Embryonic facial prominence (tissue), 1 donor: ENCODE measurements at regions not wholly inside any gene's neighbourhood (a gene's known extent, or its start where the extent isn't known, plus 50 kb on each side); places are given as distances from the start of the nearest gene placed in this dataset.

Experiments
- DNase-seq: peaks from one replicate; pipeline ENCODE4 v3.0.0-alpha.2; 2016; ENCODE audit errors: extremely low spot score

DNA sequence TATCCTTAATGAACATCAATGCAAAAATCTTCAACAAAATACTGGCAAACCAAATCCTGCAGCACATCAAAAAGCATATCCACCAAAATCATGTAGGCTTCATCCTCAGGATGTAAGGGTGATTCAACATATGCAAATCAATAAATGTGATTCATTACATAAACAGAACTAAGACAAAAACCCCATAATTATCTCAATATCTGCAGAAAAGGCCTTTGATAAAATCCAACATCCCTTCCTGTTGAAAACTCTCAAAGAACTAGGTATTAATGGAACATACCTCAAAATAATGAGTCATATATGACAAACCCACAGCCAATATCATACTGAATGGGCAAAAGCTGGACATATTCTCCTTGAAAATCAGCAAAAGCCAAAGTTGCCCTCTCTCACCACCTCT lies 54.6 kb upstream of the DEPDC1 start:
- DNase-seq = no peak

DNA sequence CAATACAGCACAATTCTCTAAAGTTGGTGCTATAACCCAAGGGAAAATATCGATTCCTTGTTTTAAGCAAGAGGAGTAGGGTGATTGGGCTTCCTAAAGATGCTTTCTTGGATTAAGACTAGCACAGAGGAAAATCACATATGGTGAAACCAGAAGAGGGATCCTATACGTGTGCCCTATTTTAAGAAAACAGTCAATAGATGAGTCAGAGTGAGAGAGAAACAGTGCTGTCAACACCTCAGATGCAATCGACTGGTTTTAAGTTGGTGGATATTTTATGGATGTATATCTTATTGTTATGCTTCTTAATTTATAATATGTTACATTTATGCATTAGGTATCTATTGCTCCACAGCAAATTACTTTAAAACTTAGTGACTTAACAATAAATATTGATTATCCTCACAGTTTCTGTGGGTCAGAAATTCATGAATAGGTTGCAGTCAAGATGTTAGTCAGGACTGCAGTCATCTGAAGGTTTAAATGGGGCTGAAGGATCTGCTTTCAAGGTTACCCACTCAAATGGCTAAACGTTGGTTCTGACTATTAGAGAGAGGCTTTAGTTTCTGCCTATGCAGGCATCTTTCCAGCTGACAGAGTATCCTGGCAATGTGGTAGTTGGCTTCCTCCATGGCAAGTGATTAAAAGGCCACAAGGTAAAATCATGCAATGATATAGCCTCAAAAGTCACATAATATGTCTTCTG lies 61.6 kb upstream of the DEPDC1 start:
- DNase-seq = no peak

DNA sequence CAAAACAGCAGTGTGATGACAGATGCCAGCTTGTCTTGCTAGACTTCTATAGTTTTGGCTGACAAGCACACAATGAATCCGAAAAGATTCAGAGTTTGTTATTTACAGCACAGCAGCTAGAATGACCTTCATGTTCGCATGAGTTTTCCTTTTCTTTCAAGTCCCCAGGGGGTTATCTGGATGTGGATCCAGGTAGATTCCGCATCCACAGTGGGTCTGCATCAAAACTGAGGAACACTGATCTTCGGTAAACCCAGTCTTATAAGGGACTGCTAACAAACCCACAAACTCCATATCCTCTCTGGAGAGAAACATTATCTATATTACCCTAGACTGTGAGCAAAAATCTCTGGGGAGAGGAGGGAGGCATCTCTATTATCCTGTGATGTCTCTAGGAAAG lies 69.0 kb upstream of the DEPDC1 start:
- no peak for DNase-seq

DNA sequence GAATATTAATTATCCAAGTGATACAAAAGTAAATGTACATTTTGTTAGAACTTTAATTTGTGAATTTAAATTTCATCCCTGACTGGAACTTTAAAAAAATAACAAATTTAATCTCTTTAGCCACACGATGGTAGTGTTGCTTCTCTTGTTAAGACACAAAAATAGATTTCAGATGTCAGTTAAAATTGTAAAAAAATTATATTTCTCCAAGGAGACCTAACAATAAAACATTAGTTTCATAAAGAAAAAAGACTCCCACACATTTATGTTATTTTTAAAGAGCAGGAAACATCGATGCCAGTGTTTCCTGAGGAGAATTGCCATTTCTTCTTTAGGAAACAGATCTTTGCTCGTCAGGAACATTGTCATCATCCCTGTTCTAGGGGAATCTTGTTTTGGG lies 74.0 kb upstream of the DEPDC1 start:
- peak; percentile 37 for DNase-seq

DNA sequence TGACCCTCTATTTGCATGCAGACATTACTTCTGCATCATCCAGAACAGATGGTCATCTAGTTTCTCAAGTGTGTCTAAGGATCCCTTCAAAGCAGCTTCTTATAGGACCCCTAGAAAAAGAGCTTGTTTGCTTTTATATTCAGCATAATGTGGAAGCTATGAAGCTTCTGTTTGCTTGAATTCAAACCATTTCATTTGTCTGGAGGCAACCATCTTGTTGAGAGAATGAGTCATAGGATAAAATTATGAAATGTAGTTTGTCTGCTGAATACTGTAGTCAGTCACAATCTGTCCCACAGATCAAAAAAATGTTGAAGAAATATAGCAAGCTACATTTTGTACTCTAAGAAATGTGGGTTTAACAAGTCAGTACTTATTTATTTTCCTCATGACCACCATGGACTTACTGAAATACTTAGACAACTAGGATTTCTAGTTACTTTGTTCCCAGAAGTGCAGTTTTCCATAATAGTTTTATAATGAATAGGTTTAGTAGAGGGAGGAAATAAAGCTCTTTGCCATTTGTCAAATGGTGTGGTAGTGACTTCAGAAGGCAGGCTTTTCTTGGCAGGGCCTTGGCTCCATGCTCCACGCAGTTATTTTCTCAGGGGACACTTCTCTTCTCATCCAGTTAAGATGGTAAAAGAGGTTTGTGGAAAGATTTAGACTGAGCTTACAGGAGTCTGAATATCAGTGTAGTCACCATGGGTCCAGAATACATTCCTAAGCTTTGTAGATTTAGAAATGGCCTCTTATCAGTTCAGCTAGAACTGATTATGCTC lies 74.8 kb upstream of the DEPDC1 start:
- DNase-seq = no peak

DNA sequence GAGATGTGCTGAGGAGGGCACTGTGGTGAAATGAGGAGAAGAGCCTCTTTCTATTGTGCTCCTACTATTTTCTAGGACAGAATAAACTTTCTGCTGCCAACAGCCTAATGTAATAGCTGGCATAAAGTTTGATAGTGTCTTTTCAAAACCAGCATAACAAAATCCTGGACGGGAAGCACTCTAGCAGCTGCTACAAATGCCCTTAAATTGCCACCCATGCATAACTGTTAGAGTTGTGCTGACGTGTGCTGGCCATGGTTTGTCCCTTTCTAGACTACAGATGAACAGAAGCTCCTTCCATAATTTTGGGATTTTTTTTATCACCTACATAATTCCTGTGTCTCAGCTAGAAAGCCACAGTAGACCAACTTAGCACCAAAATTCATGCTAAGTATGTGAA lies 88.5 kb upstream of the DEPDC1 start:
- no peak for DNase-seq

DNA sequence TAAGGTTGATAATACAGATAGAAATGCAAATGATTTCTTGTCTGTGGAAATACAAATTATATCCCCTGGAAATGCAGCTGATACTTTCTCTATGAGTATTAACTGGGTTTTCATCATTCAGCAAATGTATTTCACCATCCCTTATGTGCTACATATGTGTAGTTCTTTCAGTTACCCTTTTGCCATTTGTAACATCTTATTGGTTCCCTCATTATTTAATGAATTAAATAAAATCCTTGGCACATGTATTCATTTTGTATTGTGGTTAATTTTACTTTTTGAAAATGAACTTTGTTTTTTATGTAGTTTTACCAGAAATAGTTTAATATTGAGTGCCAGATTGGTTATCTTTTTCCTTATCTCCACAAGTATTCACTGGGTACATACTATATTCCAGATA lies 89.9 kb upstream of the DEPDC1 start:
- DNase-seq = no peak

DNA sequence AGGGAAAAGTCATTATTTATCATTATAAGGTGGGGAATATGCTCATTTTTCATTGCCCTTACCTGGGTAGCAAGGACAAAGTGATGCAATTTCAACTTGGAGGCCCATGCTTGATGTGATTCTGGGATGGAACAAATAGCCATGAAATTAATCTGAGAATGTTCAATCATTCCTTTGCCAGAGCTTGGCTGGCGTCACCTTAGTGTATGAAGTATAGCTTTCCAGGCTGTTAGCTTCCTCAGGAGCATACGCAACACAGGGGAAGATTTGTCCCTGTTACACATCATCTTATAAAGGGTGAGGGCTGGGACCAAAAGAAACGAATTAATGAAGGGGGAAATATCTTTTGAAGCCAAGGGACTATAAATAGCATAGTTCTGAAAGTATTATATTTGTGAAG lies 91.4 kb upstream of the DEPDC1 start:
- DNase-seq = no peak

DNA sequence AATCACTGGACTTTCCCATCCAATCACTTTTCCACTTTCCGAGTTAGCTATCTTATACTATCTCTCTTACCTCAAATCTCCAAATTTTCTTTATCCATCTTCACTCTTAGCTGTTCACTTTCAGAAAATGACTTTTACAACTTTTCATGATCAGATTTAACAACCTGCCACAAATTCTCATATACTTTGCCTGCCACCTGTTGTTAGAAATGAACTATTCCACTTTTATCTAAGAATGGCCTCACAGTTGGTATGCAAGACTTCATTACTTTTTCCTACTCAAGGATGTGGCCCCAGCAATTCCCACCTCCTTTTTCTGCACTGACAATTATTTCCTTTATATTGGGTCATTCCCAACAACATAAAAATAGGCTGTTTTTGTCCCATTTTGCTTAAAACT lies 93.6 kb upstream of the DEPDC1 start:
- no peak for DNase-seq

DNA sequence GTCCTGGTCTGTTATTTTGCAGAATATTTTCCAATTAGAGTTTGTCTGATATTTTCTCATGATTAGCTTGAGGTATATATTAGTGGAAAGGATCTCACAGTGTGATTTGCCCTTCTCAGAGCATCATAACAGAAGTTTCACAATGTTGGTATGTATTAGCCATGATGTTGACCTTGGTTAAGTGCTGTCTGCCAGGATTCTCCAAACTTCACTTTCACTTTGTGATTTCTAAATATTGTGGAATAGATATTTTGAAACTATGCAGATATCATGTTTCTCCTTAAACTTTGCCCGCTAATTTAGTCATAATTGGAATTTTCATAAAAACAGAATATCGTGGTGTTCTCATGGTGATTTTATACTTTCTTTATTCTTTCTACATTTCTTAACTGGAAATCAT lies 98.0 kb upstream of the DEPDC1 start:
- DNase-seq = no peak

DNA sequence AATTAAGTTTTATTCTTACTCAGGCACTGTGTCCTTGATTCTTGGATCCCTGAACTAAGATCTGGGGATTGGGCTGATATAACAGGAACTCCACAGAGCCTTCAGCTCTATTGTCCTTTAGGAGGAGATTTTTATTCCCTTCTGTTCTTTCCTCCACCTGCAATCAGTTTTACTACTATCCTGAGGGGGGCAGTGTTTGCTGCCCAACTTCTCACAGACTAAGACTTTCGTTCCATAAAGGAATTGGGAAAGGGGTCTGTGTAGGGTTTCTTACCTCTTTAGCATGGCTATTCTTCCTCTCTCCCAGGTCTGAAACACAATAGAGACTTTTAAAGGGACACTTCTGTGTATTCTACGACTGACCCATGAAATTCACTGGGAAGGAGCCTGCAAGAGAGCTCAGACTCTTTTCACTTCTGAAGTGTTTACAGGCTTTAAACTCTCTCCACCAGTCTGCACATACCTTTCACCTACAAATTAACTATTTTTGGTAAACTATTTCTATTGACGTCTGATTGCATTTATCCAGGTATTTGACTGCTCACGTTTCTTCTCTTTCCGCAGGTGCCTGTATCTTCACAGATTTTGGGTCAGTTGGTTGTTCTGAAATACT lies 103.3 kb upstream of the DEPDC1 start:
- DNase-seq = no peak

DNA sequence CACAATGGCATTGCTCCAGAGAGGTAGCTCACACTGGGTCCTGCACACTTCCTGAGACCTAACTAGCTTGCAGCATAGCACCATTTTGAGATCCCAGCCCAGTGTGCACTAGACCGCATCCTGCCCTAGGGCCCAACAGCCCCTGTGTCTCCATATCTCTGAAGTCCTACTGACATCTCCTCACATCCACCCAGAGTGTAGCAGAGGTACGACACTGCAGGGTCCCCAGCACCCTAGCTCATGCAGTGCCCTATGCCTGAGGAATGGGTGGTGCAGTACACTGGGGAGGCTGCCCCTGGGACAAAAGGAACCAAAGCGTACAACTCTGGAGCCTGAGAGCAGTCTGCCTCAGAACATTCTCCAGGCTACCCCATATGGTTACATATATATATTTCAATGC lies 111.4 kb upstream of the DEPDC1 start:
- DNase-seq = no peak

DNA sequence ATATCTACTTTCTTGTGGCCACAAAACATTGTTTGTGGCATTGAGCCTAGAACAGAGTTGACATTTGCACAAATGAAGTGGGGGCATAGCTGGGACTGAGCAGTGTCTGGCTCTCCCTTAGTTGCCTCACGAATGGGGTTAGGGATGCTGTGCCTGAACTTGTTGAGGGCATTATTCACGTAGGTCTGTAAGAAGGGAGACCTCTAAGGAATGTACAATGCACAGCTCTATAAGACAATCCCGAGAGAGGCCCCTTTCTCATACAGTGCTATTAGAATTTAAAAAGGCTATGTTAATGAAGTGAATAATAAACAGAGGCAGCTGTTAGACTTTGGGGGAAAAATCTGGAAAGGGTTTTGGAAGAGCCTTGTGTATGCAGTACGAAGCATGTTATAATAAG lies 118.4 kb upstream of the DEPDC1 start:
- no peak for DNase-seq

DNA sequence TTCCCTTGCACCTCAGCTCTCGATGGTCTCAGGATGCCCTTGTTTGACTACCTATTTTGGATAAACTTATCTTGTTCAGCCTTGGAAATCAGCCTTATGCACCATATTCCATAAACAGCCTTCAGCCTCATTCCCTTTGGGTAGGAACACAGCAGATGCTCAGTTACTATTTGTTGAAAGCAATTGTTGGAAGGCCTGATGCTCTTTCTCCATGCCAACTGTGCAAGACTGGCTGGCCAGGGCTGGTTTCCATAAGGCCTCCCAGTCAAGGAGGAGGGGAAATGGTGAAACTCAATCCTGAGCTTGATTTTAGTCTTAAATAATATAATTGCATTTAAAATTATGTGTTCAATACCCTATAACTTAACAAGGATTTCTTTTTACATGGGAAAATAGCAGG lies 121.1 kb upstream of the DEPDC1 start:
- DNase-seq = no peak

DNA sequence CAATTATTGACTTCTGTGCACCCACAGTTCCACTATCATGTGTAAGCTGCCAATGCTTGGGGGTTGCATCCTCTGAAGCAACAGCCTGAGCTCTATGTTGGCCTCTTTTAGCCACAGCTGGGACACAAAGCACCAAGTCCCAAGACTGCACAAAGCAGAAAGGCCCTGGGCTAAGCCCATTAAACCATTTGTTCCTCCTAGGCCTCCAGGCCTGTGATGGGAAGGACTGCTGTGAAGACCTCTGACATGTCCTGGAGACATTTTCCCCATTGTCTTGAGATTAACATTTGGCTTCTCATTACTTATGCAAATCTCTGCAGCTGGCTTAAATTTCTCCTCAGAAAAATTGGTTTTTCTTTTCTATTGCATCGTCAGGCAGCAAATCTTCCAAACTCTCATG lies 123.7 kb upstream of the DEPDC1 start:
- DNase-seq = no peak

DNA sequence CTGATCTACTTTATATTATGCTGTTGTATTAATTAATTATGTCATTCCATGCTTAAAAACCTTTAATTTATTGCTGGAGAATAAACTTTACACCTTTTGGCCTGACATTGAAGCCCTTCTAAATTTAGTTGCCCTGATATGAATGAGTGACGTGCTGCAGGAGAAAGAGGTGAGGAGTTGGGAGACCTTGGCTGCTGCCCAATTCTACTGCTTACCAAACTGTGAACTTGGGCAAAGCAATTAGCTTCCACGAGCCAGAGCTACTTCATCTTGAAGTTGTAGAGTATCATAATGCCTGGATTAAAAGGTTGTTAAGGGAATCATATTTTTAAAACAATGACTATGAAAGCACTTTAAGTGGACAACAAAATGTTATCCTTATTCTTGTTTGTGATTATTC lies 126.8 kb upstream of the DEPDC1 start:
- DNase-seq = no peak

DNA sequence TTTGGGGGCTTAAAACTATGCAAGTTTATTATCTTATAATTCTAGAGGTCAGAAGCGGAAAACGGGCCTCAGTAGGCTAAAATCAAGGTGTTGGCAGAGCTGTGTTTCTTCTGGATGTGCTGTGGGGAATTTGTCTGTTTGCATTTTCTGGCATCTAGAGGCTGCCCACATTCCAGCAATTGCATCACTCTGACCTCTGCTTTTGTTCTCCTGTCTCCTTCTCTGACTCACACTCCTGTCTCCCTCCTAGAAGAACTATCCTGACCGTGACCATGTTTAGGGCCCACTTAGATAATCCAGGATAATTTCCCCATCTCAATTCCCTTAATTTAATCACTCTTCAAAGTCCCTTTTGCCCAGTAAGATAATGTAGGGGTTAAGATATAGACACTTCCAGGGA lies 127.4 kb upstream of the DEPDC1 start:
- DNase-seq = no peak

DNA sequence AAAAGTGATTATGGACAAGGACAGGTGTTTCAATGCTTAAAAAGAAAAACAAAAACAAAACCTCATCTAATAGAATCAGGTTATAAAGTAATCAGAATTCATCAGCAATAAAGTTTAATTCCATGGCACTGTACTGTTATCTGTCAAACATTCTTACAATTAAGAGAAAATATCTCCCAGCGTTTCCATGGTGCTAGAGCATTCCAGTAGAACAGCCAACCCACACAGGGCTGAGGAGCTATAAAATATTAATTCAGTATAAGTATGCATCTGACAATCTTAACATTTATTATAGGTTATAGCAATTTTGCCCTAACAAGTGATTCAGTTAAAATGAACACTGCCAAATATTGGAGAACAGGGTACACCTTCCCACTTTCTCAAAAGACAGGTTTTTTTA lies 128.7 kb upstream of the DEPDC1 start:
- DNase-seq = no peak

DNA sequence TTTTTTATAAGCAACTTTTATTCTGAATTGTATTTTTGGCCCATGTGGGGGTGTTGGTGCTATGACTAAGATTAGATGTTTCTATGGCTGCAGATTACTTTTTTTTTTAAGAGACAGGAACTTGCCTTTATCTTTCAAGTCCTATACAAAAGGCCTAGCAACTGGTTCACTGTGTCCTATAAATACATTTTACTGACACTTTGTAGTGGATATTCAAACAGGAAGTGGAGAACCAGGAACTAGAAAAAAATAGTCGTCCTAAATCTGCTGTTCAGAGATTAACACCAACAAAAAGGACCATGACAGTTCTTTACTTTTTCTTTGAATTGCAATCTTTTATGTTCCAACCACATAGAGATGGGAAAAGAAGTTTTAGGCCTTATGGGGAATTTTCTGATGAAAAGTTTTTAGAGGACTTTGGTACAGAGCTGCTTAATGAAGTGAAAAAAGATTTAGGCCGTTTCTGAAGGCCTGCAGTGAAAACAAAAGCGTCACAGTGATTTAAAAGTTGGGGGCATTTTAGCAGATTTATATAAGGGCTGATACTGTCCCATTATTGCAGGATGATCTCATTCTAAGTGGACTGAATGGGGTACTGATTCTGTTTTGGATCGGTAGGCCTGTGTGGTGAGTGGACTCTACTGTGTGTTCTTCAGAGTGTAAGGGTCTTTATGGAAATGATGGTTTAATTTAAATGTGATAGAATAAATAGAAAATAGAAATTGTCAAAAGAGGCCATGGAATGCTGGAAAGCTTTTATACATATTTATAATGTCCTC lies 136.4 kb upstream of the DEPDC1 start:
- DNase-seq = no peak

DNA sequence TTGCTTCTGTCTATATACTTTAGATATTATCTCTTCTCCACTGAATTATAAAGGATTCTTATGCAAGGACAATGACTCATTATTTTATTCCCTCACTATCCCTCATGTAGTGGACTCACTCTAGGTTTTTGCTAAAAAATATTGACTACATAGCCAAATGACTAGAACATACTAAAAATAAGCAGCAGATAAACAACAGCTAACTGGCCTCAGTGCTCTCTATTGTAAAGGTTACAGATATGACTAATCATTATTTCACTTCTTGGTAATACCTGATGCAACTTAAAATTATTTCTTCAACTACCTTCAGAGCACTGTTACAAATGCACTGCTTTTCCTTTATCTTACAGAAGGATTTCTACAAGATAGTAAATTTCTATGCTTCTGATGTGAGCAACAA lies 147.6 kb upstream of the DEPDC1 start:
- no peak for DNase-seq

DNA sequence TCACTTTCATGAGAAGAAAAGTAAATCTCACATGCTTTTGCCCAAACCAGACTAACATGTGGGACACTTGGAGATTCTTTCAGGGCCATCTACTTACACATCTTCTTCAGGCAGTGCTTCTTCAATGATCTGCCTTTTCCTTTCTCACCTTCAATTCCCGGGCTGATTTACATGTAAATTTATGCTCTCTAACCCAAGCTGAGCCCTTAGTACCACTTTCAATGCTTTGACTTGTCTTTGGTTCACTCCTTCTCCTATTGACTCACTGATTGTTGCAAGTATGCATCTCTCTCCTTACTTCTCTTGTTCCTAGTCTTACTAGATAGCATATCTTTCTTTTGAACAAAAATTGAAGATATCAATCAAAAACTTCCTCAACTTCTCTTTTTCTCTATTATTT lies 154.2 kb upstream of the DEPDC1 start:
- no peak for DNase-seq

DNA sequence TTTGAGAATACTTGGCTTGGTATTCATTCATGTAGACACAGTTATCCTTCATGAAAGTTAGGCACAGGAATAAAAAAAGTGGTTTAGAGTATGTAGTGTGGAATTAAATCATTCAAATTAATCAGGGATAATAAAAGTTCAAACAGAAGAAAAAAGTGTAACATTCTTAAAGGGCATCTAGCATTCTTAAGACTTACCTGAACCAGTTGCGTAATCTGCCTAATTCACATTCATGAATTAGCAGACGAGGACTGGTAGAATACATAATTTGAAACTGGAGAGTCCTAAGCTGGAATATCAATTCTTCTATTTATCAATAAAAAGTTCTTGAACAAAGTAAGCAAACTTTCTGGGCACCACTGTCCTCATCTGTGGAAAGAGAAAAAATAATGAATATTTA lies 157.0 kb upstream of the DEPDC1 start:
- no peak for DNase-seq

DNA sequence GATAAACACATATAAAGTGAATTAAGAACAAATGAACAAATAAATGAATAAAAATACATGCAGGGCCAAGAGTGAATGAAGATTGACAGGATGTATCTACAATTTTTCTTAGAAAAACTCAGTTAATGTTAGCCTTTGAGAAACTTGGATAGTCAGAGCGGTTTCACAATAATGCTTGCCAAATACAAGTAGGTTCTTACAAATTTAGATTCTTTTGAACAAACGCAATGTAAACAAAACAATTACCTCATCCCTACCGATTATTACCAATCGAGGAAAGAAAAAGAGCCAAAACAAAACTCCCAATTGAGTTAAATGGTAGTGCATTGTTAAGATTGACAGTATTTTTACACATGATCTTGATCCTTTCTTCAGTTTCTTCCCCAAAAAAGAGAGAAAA lies 176.9 kb upstream of the DEPDC1 start:
- no peak for DNase-seq
